AG20443 (cell line): ENCODE measurements at regions not wholly inside any gene's neighbourhood (a gene's known extent, or its start where the extent isn't known, plus 50 kb on each side); places are given as distances from the start of the nearest gene placed in this dataset.
A peak's percentile ranks its signal among the peaks of the same experiment; 100 is the strongest.
"Not testable (repeated sequence)": the region's sequence is repeated elsewhere in the genome, so short reads cannot be mapped to it uniquely, and the experiment has no call there.

Source experiments
- DNase-seq: peaks from one replicate; pipeline ENCODE4 v3.0.0; 2012; ENCODE audit warnings: low spot score, mixed read lengths

- DNase-seq = no peak
Observed at GRCh38 chr3:194867270-194867983, 181.7 kb downstream of the FAM43A start.

- DNase-seq = no peak
Observed at GRCh38 chr3:194868831-194869230, 183.1 kb downstream of the FAM43A start.

GRCh38 chr3:194869482-194870169 lies 183.9 kb downstream of the FAM43A start:
- DNase-seq = no peak

GRCh38 chr3:194870394-194871110 lies 184.9 kb downstream of the FAM43A start:
- no peak for DNase-seq

GRCh38 chr3:194871143-194871863 lies 185.6 kb downstream of the FAM43A start:
- peak; percentile 92 for DNase-seq

- peak; percentile 71 for DNase-seq
Observed at GRCh38 chr3:194871864-194872668, 186.4 kb downstream of the FAM43A start.

GRCh38 chr3:194872669-194872977 lies 186.9 kb downstream of the FAM43A start:
- no peak for DNase-seq

- not testable (repeated sequence) for DNase-seq
Observed at GRCh38 chr3:194873474-194873873, 187.8 kb downstream of the FAM43A start.

- DNase-seq = no peak
Observed at GRCh38 chr3:194874206-194874605, 188.5 kb downstream of the FAM43A start.

GRCh38 chr3:194874783-194875182 lies 189.1 kb downstream of the FAM43A start:
- no peak for DNase-seq

- no peak for DNase-seq
Observed at GRCh38 chr3:194875581-194876402, 190.1 kb downstream of the FAM43A start.

GRCh38 chr3:194876403-194877095 lies 190.9 kb downstream of the FAM43A start:
- no peak for DNase-seq

GRCh38 chr3:194877291-194878119 lies 191.8 kb downstream of the FAM43A start:
- no peak for DNase-seq

- no peak for DNase-seq
Observed at GRCh38 chr3:194879126-194879877, 193.6 kb downstream of the FAM43A start.

GRCh38 chr3:194879991-194880939 lies 194.6 kb downstream of the FAM43A start:
- DNase-seq = peak; percentile 83

- DNase-seq = no peak
Observed at GRCh38 chr3:194880940-194881925, 195.6 kb downstream of the FAM43A start.
